ENCODE measurements at regions not wholly inside any gene's neighbourhood (a gene's known extent, or its start where the extent isn't known, plus 50 kb on each side); places are given as distances from the start of the nearest gene placed in this dataset.

DNA sequence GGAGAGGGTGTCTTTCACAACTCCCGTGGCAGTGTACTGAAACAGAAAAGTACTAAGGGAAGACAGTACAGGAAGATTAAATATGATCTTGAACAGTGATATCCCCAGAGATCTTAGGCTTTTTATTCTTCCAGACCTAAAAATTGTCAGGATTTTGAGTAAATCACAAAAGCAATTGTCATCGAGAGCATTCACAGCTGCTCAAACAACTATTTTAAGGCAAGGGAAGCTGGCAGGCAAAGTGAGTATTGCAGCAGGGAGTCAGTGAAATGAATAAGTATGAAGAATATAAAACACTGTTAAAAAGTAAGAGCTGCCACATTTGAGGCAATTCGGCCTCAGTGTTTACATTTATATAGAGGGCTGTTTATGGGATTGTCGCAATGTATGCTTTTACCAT, 479.0 kb downstream of the CAAP1 start:
- H3K79me1 ChIP-seq (ENCODE audit: low read depth, low read length): no peaks in the 10 kb centered on the region
- H3K27ac ChIP-seq (ENCODE audit: low read depth, low read length): no peak overlapping the region
- POLR2A ChIA-PET (ENCODE audit: partially characterized antibody): no interaction called here
- H4K8ac ChIP-seq (ENCODE audit: extremely low read depth, insufficient read depth, low read length): no peak overlapping the region
- no peaks in the 10 kb centered on the region for H3K23me2 ChIP-seq (ENCODE audit: low read depth, low read length)
- H3K23ac ChIP-seq (ENCODE audit: insufficient read length): no peak overlapping the region
- DNase-seq (ENCODE audit: low read depth in 1 of 2, low spot score in 2 of 2) (no peak), FAIRE-seq (no peak)
- no peaks in the 10 kb centered on the region for H3K9me3 ChIP-seq (ENCODE audit: insufficient read depth in 2 of 2, low read depth in 1 of 2, low read length in 1 of 2)
- H4K91ac ChIP-seq (replicated peaks; ENCODE audit: insufficient read length, low read length): no peak overlapping the region
- no peaks in the 10 kb centered on the region for H3K36me3 ChIP-seq (ENCODE audit: control insufficient read depth in 2 of 4, insufficient read depth in 4 of 4, low read length in 3 of 4)
- H3K4me3 ChIP-seq (ENCODE audit: extremely low read depth in 1 of 4, insufficient read depth in 2 of 4, low read depth in 3 of 4, low read length in 4 of 4): no peak overlapping the region
- no peaks in the 10 kb centered on the region for H3K79me2 ChIP-seq (ENCODE audit: control insufficient read depth in 1 of 2, insufficient read depth in 2 of 2, low read length in 2 of 2)
- no peak overlapping the region for H3K14ac ChIP-seq (ENCODE audit: insufficient read length)
- H2BK5ac ChIP-seq (ENCODE audit: low read depth, low read length): no peak overlapping the region
- peaks cover 0 to 1% (median 0%) of the 10 kb centered on the region in 4 experiments; a peak in 1 of 7 replicates for H3K4me1 ChIP-seq (replicated peaks in 1 of 4; ENCODE audit: control insufficient read depth in 3 of 4, insufficient read depth in 4 of 4, low read length in 3 of 4)
- H3K4ac ChIP-seq (replicated peaks; ENCODE audit: insufficient read length, low read depth, low read length): no peak overlapping the region
- no peak overlapping the region for H3K56ac ChIP-seq (replicated peaks; ENCODE audit: insufficient read length, low read depth, low read length)
- H3K9ac ChIP-seq (replicated peaks in 1 of 4; ENCODE audit: extremely low read depth in 1 of 4, low read depth in 3 of 4, low read length in 3 of 4): no peak overlapping the region
- H3K27me3 ChIP-seq (replicated peaks in 1 of 4; ENCODE audit: control insufficient read depth in 3 of 4, extremely low read depth in 1 of 4, insufficient read depth in 3 of 4, low read length in 3 of 4): no peaks in the 10 kb centered on the region
- no peak overlapping the region for H3K18ac ChIP-seq (ENCODE audit: extremely low read depth, low read length)
- no peak overlapping the region for H2BK20ac ChIP-seq (ENCODE audit: low read length)
- H2BK12ac ChIP-seq (ENCODE audit: low read depth, low read length): no peak overlapping the region
- no peak overlapping the region for H2BK120ac ChIP-seq (replicated peaks; ENCODE audit: low read depth, low read length)
- WGBS, 2 experiments (ENCODE audit: extremely low coverage in 1 of 2, insufficient coverage in 1 of 2, insufficient read length in 1 of 2, insufficient replicate concordance in 2 of 2, low coverage in 1 of 2, low lambda C conversion rate in 2 of 2, missing lambda C conversion rate in 1 of 2): 84% methylated on average over 4 of the region's 4 CpGs; no CpG with 5 or more reads in 1 of the 2 experiments
- no peak overlapping the region for H4K5ac ChIP-seq (ENCODE audit: insufficient read length, low read depth, low read length)
- no peak overlapping the region for H2BK15ac ChIP-seq (ENCODE audit: low read length)
- H3K4me2 ChIP-seq (ENCODE audit: insufficient read depth in 1 of 2, low read depth in 2 of 2, low read length in 2 of 2): no peak overlapping the region
- H2AK5ac ChIP-seq (ENCODE audit: low read depth, low read length): no peak overlapping the region
- no peak overlapping the region for H2AFZ ChIP-seq (ENCODE audit: low read length)
- CTCF ChIA-PET (ENCODE audit: partially characterized antibody): interaction anchor here (1.0 to 1.4 kb wide), 2 partner anchors 11 to 29 kb away, joined by 3 read pairs; no protein-coding TSS in a partner anchor
- H4K20me1 ChIP-seq (replicated peaks in 1 of 2; ENCODE audit: control insufficient read depth in 1 of 2, insufficient read depth in 2 of 2, low read length in 2 of 2): no peaks in the 10 kb centered on the region
- TF ChIP-seq YY1 (IDR thresholded peaks at IDR 0.05; ENCODE audit: low read depth, low read length) (no peak), SRF (IDR thresholded peaks at IDR 0.05; ENCODE audit: low read depth, low read length) (no peak), SUZ12 (IDR thresholded peaks at IDR 0.05; ENCODE audit: low read length) (no peak), CEBPB (IDR thresholded peaks at IDR 0.05; ENCODE audit: low read depth, low read length) (no peak), POLR2AphosphoS5 (IDR thresholded peaks at IDR 0.05; ENCODE audit: low read depth, low read length) (no peak), KDM5A (IDR thresholded peaks at IDR 0.05; ENCODE audit: low read length) (no peak), RXRA (IDR thresholded peaks at IDR 0.05; ENCODE audit: insufficient read depth, low read depth, low read length) (no peak), POU5F1 (IDR thresholded peaks at IDR 0.05; ENCODE audit: low read depth, low read length) (no peak)
- TF ChIP-seq, protein P1, sequence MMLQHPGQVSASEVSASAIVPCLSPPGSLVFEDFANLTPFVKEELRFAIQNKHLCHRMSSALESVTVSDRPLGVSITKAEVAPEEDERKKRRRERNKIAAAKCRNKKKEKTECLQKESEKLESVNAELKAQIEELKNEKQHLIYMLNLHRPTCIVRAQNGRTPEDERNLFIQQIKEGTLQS (IDR thresholded peaks at IDR 0.05; ENCODE audit: insufficient read depth, low read depth, low read length): no peak
